GM12874 (cell line): ENCODE measurements at regions not wholly inside any gene's neighbourhood (a gene's known extent, or its start where the extent isn't known, plus 50 kb on each side); places are given as distances from the start of the nearest gene placed in this dataset.

Experiments
- CTCF ChIP-seq: IDR thresholded peaks from 2 replicates; pipeline ENCODE4 v1.5.1; 2011; ENCODE audit warnings: low read depth, mild to moderate bottlenecking, control low read depth, low read length, moderate library complexity; ENCODE audit not compliant: insufficient read depth

DNA sequence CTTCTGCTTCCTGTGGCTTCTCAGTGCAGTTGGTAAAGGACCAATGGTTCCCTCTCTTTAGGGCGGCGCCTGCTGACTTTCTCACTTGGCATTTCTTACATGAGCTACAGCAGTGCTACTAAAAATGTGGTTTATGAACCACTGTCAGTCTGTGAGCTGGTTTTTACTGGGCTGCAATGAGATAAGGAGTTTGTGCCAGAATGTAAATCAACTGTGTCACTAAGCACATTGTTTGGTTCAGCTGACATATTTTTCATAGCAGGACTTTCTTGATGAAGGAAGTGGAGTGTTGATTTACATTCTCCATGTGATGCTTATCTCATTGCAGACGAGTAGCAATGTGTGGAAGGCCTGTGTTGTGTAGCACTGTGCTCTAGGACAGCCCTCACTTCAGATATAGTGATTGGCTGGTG is 463.3 kb downstream of the SOX6 start:
- TF ChIP-seq CTCF = no peak

- TF ChIP-seq CTCF = no peak
Measured at GRCh38 chr11:15896026-15896425, 460.3 kb downstream of the SOX6 start.

GRCh38 chr11:15896530-15896929 is 459.8 kb downstream of the SOX6 start:
- TF ChIP-seq CTCF = no peak

DNA sequence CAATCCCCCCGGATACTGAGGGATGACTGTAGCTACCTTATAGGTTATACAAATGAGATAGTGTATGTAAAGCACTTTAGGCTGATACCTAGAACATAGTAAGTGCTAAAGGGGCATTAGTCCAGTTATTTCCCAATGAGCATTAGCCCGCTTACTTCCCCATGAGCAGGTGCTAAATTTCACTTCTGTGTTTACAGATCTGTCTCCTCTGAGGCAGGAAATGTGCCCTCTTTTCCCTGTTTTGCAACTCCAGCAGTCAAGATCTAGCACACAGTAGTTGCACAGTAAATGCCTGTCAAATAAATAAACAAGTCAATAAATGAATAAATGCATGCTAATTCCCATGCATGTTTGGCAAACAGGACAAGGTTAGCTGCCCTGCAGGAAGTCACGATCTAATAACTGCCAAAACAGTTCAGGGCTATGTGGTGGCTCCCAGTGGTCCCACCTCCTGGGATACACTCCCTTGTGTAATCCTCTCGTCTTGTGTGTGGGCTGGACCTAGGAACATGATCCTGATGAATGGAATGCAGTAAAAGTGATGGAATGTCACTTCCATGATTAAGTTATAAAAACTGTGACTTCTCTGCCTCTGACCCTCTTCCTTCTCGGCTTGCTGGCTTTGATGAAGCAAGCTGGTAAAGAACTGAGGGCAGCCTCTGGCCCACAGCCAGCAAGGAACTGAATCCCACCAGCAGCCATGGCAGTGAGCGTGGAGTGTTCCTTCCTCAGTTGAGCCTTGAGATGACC is 459.0 kb downstream of the SOX6 start:
- TF ChIP-seq CTCF = no peak

DNA sequence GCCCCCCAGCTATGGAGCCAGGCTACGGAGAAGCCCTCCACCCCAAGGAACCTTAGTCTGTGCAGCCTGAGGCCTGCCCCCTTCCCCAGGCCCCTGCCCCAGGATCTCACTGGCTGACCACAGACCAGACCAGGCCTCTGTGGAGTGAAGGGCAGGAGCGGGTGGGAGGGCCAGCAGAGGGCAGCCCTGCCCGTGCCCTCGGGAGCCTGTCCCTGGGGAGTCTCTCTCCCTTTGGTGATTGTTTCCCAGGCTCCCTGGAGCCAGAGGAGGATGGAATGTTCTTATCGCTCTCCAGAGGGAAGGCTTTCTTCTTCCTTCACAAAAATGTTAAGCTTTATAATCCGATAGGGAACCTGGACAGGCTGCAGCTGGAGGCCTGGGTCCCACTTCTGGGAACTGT is 455.3 kb downstream of the SOX6 start:
- TF ChIP-seq CTCF = no peak

GRCh38 chr11:15901790-15902189 is 454.6 kb downstream of the SOX6 start:
- no peak for TF ChIP-seq CTCF

DNA sequence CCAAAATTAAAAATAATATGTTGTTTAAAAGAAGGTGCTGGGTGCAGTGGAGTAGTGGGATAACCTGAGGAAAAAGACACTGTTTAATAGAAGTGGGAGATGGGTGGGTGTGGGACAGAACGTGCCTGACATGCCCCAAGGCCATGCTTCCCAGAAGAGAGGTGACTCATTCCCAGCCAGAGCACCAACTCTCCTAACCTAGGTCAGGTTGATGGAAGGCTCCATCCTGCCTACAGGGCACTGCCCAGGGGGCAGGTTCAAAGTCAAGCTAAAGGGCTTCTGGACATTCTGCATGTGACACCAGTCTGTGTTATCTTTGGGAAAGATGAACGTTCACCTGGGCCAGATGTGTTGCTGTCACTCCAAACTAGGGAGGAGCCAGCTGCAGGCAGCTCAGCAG is 453.1 kb downstream of the SOX6 start:
- no peak for TF ChIP-seq CTCF
